Head of caudate nucleus (tissue), 42 donors: ENCODE measurements at regions not wholly inside any gene's neighbourhood (a gene's known extent, or its start where the extent isn't known, plus 50 kb on each side); places are given as distances from the start of the nearest gene placed in this dataset.

Source experiments
- DNase-seq, 42 donors: peaks; one replicate each; pipeline versions ENCODE4 v3.0.0 to v3.0.0-alpha.2; 2020 to 2021; ENCODE audit warnings: mixed read lengths in 7 of 42
- intact Hi-C: fragments of 100-400 bp; cut with DNase I; formaldehyde crosslinking; loops from one replicate; pipeline ENCODE4 v1.15.0; 2022

GRCh38 chr6:156407334-156407733 lies 369.8 kb upstream of the ARID1B start:
- intact Hi-C loops = no loop called here
- no peak for DNase-seq

GRCh38 chr6:156406688-156407087 lies 370.5 kb upstream of the ARID1B start:
- no peak for DNase-seq
- intact Hi-C loops = no loop called here

GRCh38 chr6:156406099-156406498 lies 371.1 kb upstream of the ARID1B start:
- intact Hi-C loops = no loop called here
- DNase-seq = no peak

GRCh38 chr6:156402628-156403027 lies 374.6 kb upstream of the ARID1B start:
- DNase-seq = no peak
- intact Hi-C loops = no loop called here

GRCh38 chr6:156402227-156402626 lies 375.0 kb upstream of the ARID1B start:
- no peak for DNase-seq

GRCh38 chr6:156400487-156400886 lies 376.7 kb upstream of the ARID1B start:
- intact Hi-C loops = no loop called here

More at GRCh38 chr6:156402227-156402626, 375.0 kb upstream of the ARID1B start:
- intact Hi-C loops = no loop called here

GRCh38 chr6:156398966-156399365 lies 378.2 kb upstream of the ARID1B start:
- DNase-seq = no peak
- intact Hi-C loops = no loop called here

More at GRCh38 chr6:156400487-156400886, 376.7 kb upstream of the ARID1B start:
- no peak for DNase-seq

GRCh38 chr6:156398371-156398770 lies 378.8 kb upstream of the ARID1B start:
- intact Hi-C loops = no loop called here
- DNase-seq = no peak

- DNase-seq = peak in 11 of 42 donors; percentile 3 to 38 (median 22)
- intact Hi-C loops = no loop called here
These were observed 380.3 kb upstream of the ARID1B start for GRCh38 chr6:156396791-156397418.

- no peak for DNase-seq
- intact Hi-C loops = no loop called here
These were observed 381.0 kb upstream of the ARID1B start for GRCh38 chr6:156396068-156396771.

- intact Hi-C loops = no loop called here
- no peak for DNase-seq
These were observed 381.9 kb upstream of the ARID1B start for GRCh38 chr6:156395276-156395675.

GRCh38 chr6:156392648-156393047 lies 384.5 kb upstream of the ARID1B start:
- intact Hi-C loops = no loop called here

GRCh38 chr6:156391977-156392376 lies 385.2 kb upstream of the ARID1B start:
- intact Hi-C loops = no loop called here
- no peak for DNase-seq

More at GRCh38 chr6:156392648-156393047, 384.5 kb upstream of the ARID1B start:
- DNase-seq = no peak

GRCh38 chr6:156391061-156391672 lies 386.0 kb upstream of the ARID1B start:
- intact Hi-C loops = no loop called here
- DNase-seq = peak in 1 of 42 donors; percentile 6

- intact Hi-C loops = no loop called here
- no peak for DNase-seq
These were observed 386.6 kb upstream of the ARID1B start for GRCh38 chr6:156390621-156391020.

GRCh38 chr6:156389296-156389695 lies 387.9 kb upstream of the ARID1B start:
- no peak for DNase-seq
- intact Hi-C loops = no loop called here

GRCh38 chr6:156387472-156387871 lies 389.7 kb upstream of the ARID1B start:
- intact Hi-C loops = no loop called here
- DNase-seq = no peak

GRCh38 chr6:156383059-156383458 lies 394.1 kb upstream of the ARID1B start:
- intact Hi-C loops = no loop called here
- DNase-seq = no peak

GRCh38 chr6:156379392-156380289 lies 397.5 kb upstream of the ARID1B start:
- DNase-seq = no peak
- intact Hi-C loops = no loop called here
